Right lobe of liver (tissue), 6 donors: ENCODE measurements at regions not wholly inside any gene's neighbourhood (a gene's known extent, or its start where the extent isn't known, plus 50 kb on each side); places are given as distances from the start of the nearest gene placed in this dataset.

Source experiments
- ATAC-seq, 4 donors: fragments of 200-7000 bp; cut with Tn5 transposase; one replicate each; pipeline ENCODE4 v1.9.1; 2020; ENCODE audit warnings: mild to moderate bottlenecking in 4 of 4, moderate library complexity in 4 of 4
- DNase-seq, 3 donors: peaks; one replicate each; pipeline ENCODE4 v3.0.0-alpha.2; 2020
- H3K27ac ChIP-seq, 3 donors: fragments of 200-600 bp; one replicate each; pipeline ENCODE4 v1.8.0; 2022
- H3K27me3 ChIP-seq, 2 donors: fragments of 200-600 bp; one replicate each; pipeline ENCODE4 v1.8.0; 2022
- H3K36me3 ChIP-seq, 4 donors: fragments of 200-600 bp; sonication (generic) in 1 of 4; one replicate each; pipeline versions ENCODE4 v1.5.1 to v1.8.0; 2017 to 2022; ENCODE audit warnings: control low read depth in 1 of 4
- H3K4me1 ChIP-seq, 4 donors: fragments of 200-600 bp; sonication (generic) in 1 of 4; one replicate each; pipeline versions ENCODE4 v1.5.1 to v1.8.0; 2017 to 2022; ENCODE audit warnings: control low read depth in 1 of 4
- H3K4me3 ChIP-seq, 3 donors: fragments of 200-600 bp; one replicate each; pipeline ENCODE4 v1.8.0; 2022
- H3K9me3 ChIP-seq, 4 donors: fragments of 200-600 bp; sonication (generic) in 1 of 4; one replicate each; pipeline versions ENCODE4 v1.5.1 to v1.8.0; 2017 to 2022; ENCODE audit warnings: control low read depth in 1 of 4
- CTCF ChIP-seq, 4 donors: fragments of 200-600 bp in 3 of 4; fragments of 450-650 bp in 1 of 4; IDR thresholded peaks; one replicate each; pipeline versions ENCODE4 v1.5.1 to v1.8.0; 2016 to 2022; ENCODE audit warnings: antibody characterized with exemption in 4 of 4, mild to moderate bottlenecking in 2 of 4
- POLR2A ChIP-seq: fragments of 450-650 bp; IDR thresholded peaks from one replicate; pipeline ENCODE4 v1.6.1; 2017; ENCODE audit warnings: antibody characterized with exemption, mild to moderate bottlenecking
- WGBS: methylation state at CpG from one replicate; pipeline ENCODE4 v1.1.6; 2018; ENCODE audit warnings: low coverage, low lambda C conversion rate; ENCODE audit not compliant: insufficient coverage; ENCODE audit errors: missing lambda C conversion rate; 5-methylcytosine and 5-hydroxymethylcytosine counted together
- intact Hi-C, 2 donors: fragments of 100-400 bp; cut with DNase I; formaldehyde crosslinking; loops; one replicate each; pipeline versions ENCODE4 v1.11.2 to v1.14.1; 2022
- donor health status: DM: no; HTN: yes; CAD: no.
- donor health status: DM: no; HTN: no; CAD: no.
- donor health status: DM: no; HTN: no; CAD: no.
- donor health status: DM: no; HTN: yes; CAD: no.
- donor health status: DM: no; HTN: yes; CAD: no.

GRCh38 chr11:113634940-113635575 is 71.0 kb downstream of the TMPRSS5 start:
- Histone ChIP-seq H3K27me3 (no peaks in the 10 kb centered on the region), H3K9me3 (no peaks in the 10 kb centered on the region), H3K27ac (no peak overlapping the region), H3K36me3 (no peaks in the 10 kb centered on the region), H3K4me1 (no peaks in the 10 kb centered on the region), H3K4me3 (no peak overlapping the region)
- WGBS = 23% methylated on average over 4 of the region's 5 CpGs
- ATAC-seq (no peak), DNase-seq (no peak)
- TF ChIP-seq POLR2A (no peak), CTCF (IDR thresholded peaks at IDR 0.05) (no peak)
- intact Hi-C loops = no loop called here

GRCh38 chr11:113632981-113633380 is 73.1 kb downstream of the TMPRSS5 start:
- TF ChIP-seq POLR2A (no peak), CTCF (IDR thresholded peaks at IDR 0.05) (no peak)
- DNase-seq = no peak
- intact Hi-C loops = no loop called here

GRCh38 chr11:113629562-113629961 is 76.5 kb downstream of the TMPRSS5 start:
- intact Hi-C loops = no loop called here
- no peaks in the 10 kb centered on the region for H3K27me3 ChIP-seq
- H3K4me1 ChIP-seq = no peaks in the 10 kb centered on the region
- TF ChIP-seq CTCF (IDR thresholded peaks at IDR 0.05) (no peak), POLR2A (no peak)
- DNase-seq (no peak), ATAC-seq (no peak)
- no peaks in the 10 kb centered on the region for H3K36me3 ChIP-seq
- 68% methylated on average over 8 of the region's 8 CpGs for WGBS
- H3K4me3 ChIP-seq = no peak overlapping the region
- no peaks in the 10 kb centered on the region for H3K9me3 ChIP-seq
- H3K27ac ChIP-seq = no peak overlapping the region

More at GRCh38 chr11:113632981-113633380, 73.1 kb downstream of the TMPRSS5 start:
- Histone ChIP-seq H3K27ac (no peak overlapping the region), H3K36me3 (no peaks in the 10 kb centered on the region), H3K27me3 (no peaks in the 10 kb centered on the region), H3K4me3 (no peak overlapping the region), H3K9me3 (no peaks in the 10 kb centered on the region), H3K4me1 (no peaks in the 10 kb centered on the region)
- WGBS = no CpG with 5 or more reads among the region's 2 CpGs
- ATAC-seq = no peak

- Histone ChIP-seq H3K9me3 (no peaks in the 10 kb centered on the region), H3K36me3 (no peaks in the 10 kb centered on the region), H3K4me3 (no peak overlapping the region), H3K27me3 (no peaks in the 10 kb centered on the region), H3K27ac (no peak overlapping the region), H3K4me1 (no peaks in the 10 kb centered on the region)
- 42% methylated on average over 2 of the region's 2 CpGs for WGBS
- no peak for DNase-seq
- ATAC-seq = no peak
- intact Hi-C loops = no loop called here
- TF ChIP-seq CTCF (IDR thresholded peaks at IDR 0.05) = no peak
- no peak for TF ChIP-seq POLR2A
Measured at GRCh38 chr11:113628912-113629311, 77.2 kb downstream of the TMPRSS5 start.

- H3K4me3 ChIP-seq = no peak overlapping the region
- intact Hi-C loops = no loop called here
- H3K4me1 ChIP-seq = no peaks in the 10 kb centered on the region
- DNase-seq = no peak
- H3K27ac ChIP-seq = no peak overlapping the region
- no peaks in the 10 kb centered on the region for H3K9me3 ChIP-seq
- no peaks in the 10 kb centered on the region for H3K36me3 ChIP-seq
- H3K27me3 ChIP-seq = no peaks in the 10 kb centered on the region
- no peak for ATAC-seq
- TF ChIP-seq POLR2A (no peak), CTCF (IDR thresholded peaks at IDR 0.05) (no peak)
- WGBS = 56% methylated on average over 3 of the region's 3 CpGs
Measured at GRCh38 chr11:113627946-113628345, 78.2 kb downstream of the TMPRSS5 start.
